Tibial artery (tissue), 4 donors: ENCODE measurements at regions not wholly inside any gene's neighbourhood (a gene's known extent, or its start where the extent isn't known, plus 50 kb on each side); places are given as distances from the start of the nearest gene placed in this dataset.

Experiments used
- DNase-seq, 2 donors: peaks; one replicate each; pipeline ENCODE4 v3.0.0-alpha.2; 2019
- H3K27ac ChIP-seq, 2 donors: fragments of 200-600 bp; sonication (generic) in 1 of 2; 1 replicate in 1 of 2; 2 replicates in 1 of 2; pipeline ENCODE4 v1.5.1; 2018 to 2019; ENCODE audit warnings: mild to moderate bottlenecking in 1 of 2
- H3K27me3 ChIP-seq, 2 donors: fragments of 200-600 bp; sonication (generic) in 1 of 2; one replicate each; pipeline versions ENCODE4 v1.5.1 to v1.6.0; 2016 to 2019
- H3K36me3 ChIP-seq, 3 donors: fragments of 200-600 bp; sonication (generic) in 2 of 3; one replicate each; pipeline ENCODE4 v1.5.1; 2016 to 2019; ENCODE audit warnings: mild to moderate bottlenecking in 2 of 3
- H3K4me1 ChIP-seq, 4 donors: fragments of 200-600 bp; sonication (generic) in 2 of 4; 1 replicate in 3 of 4; 2 replicates in 1 of 4; pipeline ENCODE4 v1.5.1; 2016 to 2019
- H3K4me3 ChIP-seq, 2 donors: fragments of 200-600 bp; sonication (generic) in 1 of 2; 1 replicate in 1 of 2; 2 replicates in 1 of 2; pipeline ENCODE4 v1.5.1; 2018 to 2019; ENCODE audit warnings: mild to moderate bottlenecking in 2 of 2
- H3K9me3 ChIP-seq, 3 donors: fragments of 200-600 bp; sonication (generic) in 1 of 3; one replicate each; pipeline ENCODE4 v1.5.1; 2016 to 2019
- intact Hi-C: fragments of 100-400 bp; cut with DNase I; formaldehyde crosslinking; loops from one replicate; pipeline ENCODE4 v1.15.0; 2023; ENCODE audit warnings: low total_unique reads
- TF ChIP-seq, protein P1 (sequence below), 2 experiments: fragments of 200-600 bp in 1 of 2; fragments of 450-650 bp in 1 of 2; IDR thresholded peaks; one replicate each; pipeline ENCODE4 v1.5.1; 2017 to 2019; ENCODE audit warnings: antibody characterized with exemption in 2 of 2, mild to moderate bottlenecking in 1 of 2, moderate library complexity in 1 of 2

- Histone ChIP-seq H3K27ac (no peak overlapping the region), H3K36me3 (no peaks in the 10 kb centered on the region), H3K4me3 (no peak overlapping the region), H3K4me1 (peaks cover 0 to 16% (median 0%) of the 10 kb centered on the region in 4 donors), H3K9me3 (no peaks in the 10 kb centered on the region), H3K27me3 (peaks cover 0 to 3% of the 10 kb centered on the region in 2 donors)
- intact Hi-C loops: no loop called here
- TF ChIP-seq, protein P1, sequence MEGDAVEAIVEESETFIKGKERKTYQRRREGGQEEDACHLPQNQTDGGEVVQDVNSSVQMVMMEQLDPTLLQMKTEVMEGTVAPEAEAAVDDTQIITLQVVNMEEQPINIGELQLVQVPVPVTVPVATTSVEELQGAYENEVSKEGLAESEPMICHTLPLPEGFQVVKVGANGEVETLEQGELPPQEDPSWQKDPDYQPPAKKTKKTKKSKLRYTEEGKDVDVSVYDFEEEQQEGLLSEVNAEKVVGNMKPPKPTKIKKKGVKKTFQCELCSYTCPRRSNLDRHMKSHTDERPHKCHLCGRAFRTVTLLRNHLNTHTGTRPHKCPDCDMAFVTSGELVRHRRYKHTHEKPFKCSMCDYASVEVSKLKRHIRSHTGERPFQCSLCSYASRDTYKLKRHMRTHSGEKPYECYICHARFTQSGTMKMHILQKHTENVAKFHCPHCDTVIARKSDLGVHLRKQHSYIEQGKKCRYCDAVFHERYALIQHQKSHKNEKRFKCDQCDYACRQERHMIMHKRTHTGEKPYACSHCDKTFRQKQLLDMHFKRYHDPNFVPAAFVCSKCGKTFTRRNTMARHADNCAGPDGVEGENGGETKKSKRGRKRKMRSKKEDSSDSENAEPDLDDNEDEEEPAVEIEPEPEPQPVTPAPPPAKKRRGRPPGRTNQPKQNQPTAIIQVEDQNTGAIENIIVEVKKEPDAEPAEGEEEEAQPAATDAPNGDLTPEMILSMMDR (IDR thresholded peaks at IDR 0.05): no peak
- peak; percentile 0 to 48 for DNase-seq
These were observed 200.1 kb downstream of the NDUFA10 start for GRCh38 chr2:239824866-239825704.

GRCh38 chr2:239824046-239824694 is 201.0 kb downstream of the NDUFA10 start:
- TF ChIP-seq, protein P1 (IDR thresholded peaks at IDR 0.05): no peak
- no peak overlapping the region for H3K27ac ChIP-seq
- DNase-seq: peak; percentile 17 to 31
- peaks cover 0 to 7% (median 0%) of the 10 kb centered on the region in 4 donors for H3K4me1 ChIP-seq
- intact Hi-C loops: no loop called here
- no peaks in the 10 kb centered on the region for H3K9me3 ChIP-seq
- no peak overlapping the region for H3K4me3 ChIP-seq
- peaks cover 0 to 3% of the 10 kb centered on the region in 2 donors for H3K27me3 ChIP-seq
- H3K36me3 ChIP-seq: no peaks in the 10 kb centered on the region

- intact Hi-C loops: no loop called here
- no peaks in the 10 kb centered on the region for H3K4me1 ChIP-seq
- H3K27me3 ChIP-seq: peaks cover 0 to 3% of the 10 kb centered on the region in 2 donors
- DNase-seq: peak; percentile 5 to 35
- H3K9me3 ChIP-seq: no peaks in the 10 kb centered on the region
- TF ChIP-seq, protein P1 (IDR thresholded peaks at IDR 0.05): no peak
- no peak overlapping the region for H3K4me3 ChIP-seq
- H3K36me3 ChIP-seq: no peaks in the 10 kb centered on the region
- no peak overlapping the region for H3K27ac ChIP-seq
These were observed 202.9 kb downstream of the NDUFA10 start for GRCh38 chr2:239822146-239822831.

GRCh38 chr2:239821694-239822075 is 203.5 kb downstream of the NDUFA10 start:
- Histone ChIP-seq H3K27ac (no peak overlapping the region), H3K36me3 (no peaks in the 10 kb centered on the region), H3K4me3 (no peak overlapping the region), H3K4me1 (no peaks in the 10 kb centered on the region), H3K9me3 (no peaks in the 10 kb centered on the region), H3K27me3 (peaks cover 0 to 3% of the 10 kb centered on the region in 2 donors)
- no peak for DNase-seq
- intact Hi-C loops: no loop called here
- TF ChIP-seq, protein P1 (IDR thresholded peaks at IDR 0.05): no peak

DNA sequence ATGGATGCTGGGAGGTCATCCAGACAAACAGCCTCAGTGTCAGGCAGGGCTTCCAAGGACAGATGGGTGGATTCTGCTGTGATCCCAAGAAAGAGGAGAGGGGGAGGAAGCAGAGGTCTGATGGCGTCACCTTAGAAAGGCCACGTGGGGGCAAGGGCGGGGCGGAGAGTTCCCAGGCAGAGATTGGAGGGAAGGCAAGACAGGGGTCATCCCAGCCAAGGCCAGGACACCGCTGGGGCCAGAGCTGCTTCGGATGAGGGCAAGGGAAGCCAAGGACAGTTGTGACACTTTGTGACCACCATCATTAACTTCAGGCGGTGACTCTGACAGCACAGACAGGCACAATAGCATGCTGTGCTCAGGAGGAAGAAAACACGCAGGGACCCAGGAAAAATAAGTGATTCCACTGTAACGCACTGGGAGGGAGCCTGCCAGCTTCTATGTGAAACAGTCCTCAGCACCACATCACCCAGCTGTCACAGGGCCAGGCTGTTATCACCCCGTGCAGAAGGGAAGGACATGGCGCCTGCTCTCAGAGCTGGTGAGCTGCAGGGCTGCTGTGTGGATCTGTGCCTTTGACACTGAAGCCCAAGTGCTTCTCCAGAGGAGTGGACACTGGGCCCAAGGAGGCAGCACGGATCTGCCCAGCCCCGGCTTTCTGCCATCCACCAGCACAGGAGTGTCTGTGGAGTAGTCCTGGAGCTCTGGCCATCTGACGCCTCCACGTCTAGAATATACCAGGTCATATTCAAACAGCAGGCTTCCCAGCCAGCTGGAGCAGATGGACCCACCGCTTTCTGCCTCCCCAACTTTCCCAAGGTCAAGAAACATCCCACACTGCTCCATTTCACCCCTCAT is 204.1 kb downstream of the NDUFA10 start:
- no peaks in the 10 kb centered on the region for H3K9me3 ChIP-seq
- no peaks in the 10 kb centered on the region for H3K4me1 ChIP-seq
- DNase-seq: peak in 1 of 2 donors; percentile 63
- TF ChIP-seq, protein P1 (IDR thresholded peaks at IDR 0.05): no peak
- no peak overlapping the region for H3K27ac ChIP-seq
- H3K4me3 ChIP-seq: no peak overlapping the region
- H3K36me3 ChIP-seq: no peaks in the 10 kb centered on the region
- intact Hi-C loops: no loop called here
- peaks cover 0 to 3% of the 10 kb centered on the region in 2 donors for H3K27me3 ChIP-seq
